ENCODE measurements at regions not wholly inside any gene's neighbourhood (a gene's known extent, or its start where the extent isn't known, plus 50 kb on each side); places are given as distances from the start of the nearest gene placed in this dataset.

DNA sequence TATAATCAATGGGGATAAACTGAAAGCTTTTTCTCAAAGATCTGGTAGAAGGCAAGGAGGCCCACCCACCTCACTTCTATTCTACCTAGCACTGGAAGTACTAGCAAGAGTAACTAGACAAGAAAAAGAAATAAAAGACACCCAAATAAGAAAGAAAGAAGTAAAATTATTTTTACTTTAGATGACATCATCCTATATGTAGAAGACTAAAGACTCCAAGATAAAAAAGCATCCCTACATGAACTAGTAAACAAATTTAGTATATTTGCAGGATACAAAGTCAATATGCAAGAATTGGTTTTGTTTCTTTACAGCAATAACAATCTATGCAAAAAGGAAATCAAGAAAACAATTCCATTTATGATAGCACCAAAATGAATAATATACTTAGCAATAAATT is 201.5 kb upstream of the KIRREL3 start:
- TF ChIP-seq, protein P1, sequence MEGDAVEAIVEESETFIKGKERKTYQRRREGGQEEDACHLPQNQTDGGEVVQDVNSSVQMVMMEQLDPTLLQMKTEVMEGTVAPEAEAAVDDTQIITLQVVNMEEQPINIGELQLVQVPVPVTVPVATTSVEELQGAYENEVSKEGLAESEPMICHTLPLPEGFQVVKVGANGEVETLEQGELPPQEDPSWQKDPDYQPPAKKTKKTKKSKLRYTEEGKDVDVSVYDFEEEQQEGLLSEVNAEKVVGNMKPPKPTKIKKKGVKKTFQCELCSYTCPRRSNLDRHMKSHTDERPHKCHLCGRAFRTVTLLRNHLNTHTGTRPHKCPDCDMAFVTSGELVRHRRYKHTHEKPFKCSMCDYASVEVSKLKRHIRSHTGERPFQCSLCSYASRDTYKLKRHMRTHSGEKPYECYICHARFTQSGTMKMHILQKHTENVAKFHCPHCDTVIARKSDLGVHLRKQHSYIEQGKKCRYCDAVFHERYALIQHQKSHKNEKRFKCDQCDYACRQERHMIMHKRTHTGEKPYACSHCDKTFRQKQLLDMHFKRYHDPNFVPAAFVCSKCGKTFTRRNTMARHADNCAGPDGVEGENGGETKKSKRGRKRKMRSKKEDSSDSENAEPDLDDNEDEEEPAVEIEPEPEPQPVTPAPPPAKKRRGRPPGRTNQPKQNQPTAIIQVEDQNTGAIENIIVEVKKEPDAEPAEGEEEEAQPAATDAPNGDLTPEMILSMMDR (IDR thresholded peaks at IDR 0.05): no peak
- TF ChIP-seq CEBPB (IDR thresholded peaks at IDR 0.05): no peak
- no peak for TF ChIP-seq RFX5 (IDR thresholded peaks at IDR 0.05)
